Heart right ventricle (tissue), 16 donors: ENCODE measurements at regions not wholly inside any gene's neighbourhood (a gene's known extent, or its start where the extent isn't known, plus 50 kb on each side); places are given as distances from the start of the nearest gene placed in this dataset.

Source experiments
- ATAC-seq, 8 donors: fragments of 200-7000 bp; cut with Tn5 transposase; one replicate each; pipeline ENCODE4 v1.9.1; 2020; ENCODE audit warnings: mild to moderate bottlenecking in 8 of 8, moderate library complexity in 8 of 8, moderate number of reproducible peaks in 1 of 8
- DNase-seq, 2 donors: peaks; one replicate each; pipeline ENCODE4 v3.0.0-alpha.2; 2020
- H3K27ac ChIP-seq, 10 donors: fragments of 200-600 bp; sonication (generic) in 2 of 10; one replicate each; pipeline versions ENCODE4 v1.5.0 to v1.8.0; 2020 to 2022; ENCODE audit warnings: mild to moderate bottlenecking in 3 of 10
- H3K27me3 ChIP-seq, 7 donors: fragments of 200-600 bp; one replicate each; pipeline ENCODE4 v1.8.0; 2021 to 2022; ENCODE audit warnings: mild to moderate bottlenecking in 2 of 7
- H3K36me3 ChIP-seq, 9 donors: fragments of 200-600 bp; sonication (generic) in 1 of 9; one replicate each; pipeline versions ENCODE4 v1.5.0 to v1.8.0; 2020 to 2022; ENCODE audit warnings: mild to moderate bottlenecking in 2 of 9
- H3K4me1 ChIP-seq, 9 donors: fragments of 200-600 bp; sonication (generic) in 1 of 9; one replicate each; pipeline versions ENCODE4 v1.5.0 to v1.8.0; 2020 to 2022; ENCODE audit warnings: mild to moderate bottlenecking in 4 of 9
- H3K4me3 ChIP-seq, 10 donors: fragments of 200-600 bp; sonication (generic) in 2 of 10; one replicate each; pipeline versions ENCODE4 v1.5.0 to v1.8.0; 2020 to 2022; ENCODE audit warnings: mild to moderate bottlenecking in 7 of 10, moderate library complexity in 2 of 10
- H3K9me3 ChIP-seq, 11 donors: fragments of 200-600 bp in 10 of 11; sonication (generic) in 2 of 11; one replicate each; pipeline versions ENCODE4 v1.5.0 to v1.8.0; 2013 to 2022; ENCODE audit warnings: mild to moderate bottlenecking in 2 of 11, control low read depth in 1 of 11, moderate library complexity in 1 of 11
- WGBS, 2 donors: extraction: QIAGEN DNeasy Blood & Tissue Kit; methylation state at CpG; one replicate each; pipeline ENCODE4 v1.1.7; 2013; ENCODE audit warnings: inconsistent platforms in 1 of 2; 5-methylcytosine and 5-hydroxymethylcytosine counted together
- intact Hi-C, 10 donors: fragments of 100-400 bp; cut with DNase I; formaldehyde crosslinking; loops; one replicate each; pipeline versions ENCODE4 v1.11.1 to v1.14.2; 2022
- TF ChIP-seq, protein P1 (sequence below), 9 donors: fragments of 200-600 bp; sonication (generic) in 2 of 9; IDR thresholded peaks; one replicate each; pipeline versions ENCODE4 v1.5.0 to v1.8.0; 2021 to 2022; ENCODE audit warnings: antibody characterized with exemption in 9 of 9, mild to moderate bottlenecking in 5 of 9, moderate library complexity in 1 of 9
- donor health status: Arrhythmogenic right ventricular cardiomyopathy.
- donor health status: ischemic (EF 13 %, LVEDD 7.1; RV severe dilation, severe dysfunction).
- donor health status: healthy with polysubstance abuse.
- donor health status: DM: no; HTN: yes; CAD: no.
- donor health status: DM: no; HTN: no; CAD: no.
- donor health status: ischemic (EF 25% LVEDD 6.9; RV normal size, moderate dysfunction).
- donor health status: ischemic (EF 25% LVEDD 5.7; RV mildly dilated, moderate dysfunction).
- donor health status: healthy.
- donor health status: DM: yes; HTN: yes; CAD: no.
- donor health status: Ischemic cardiomyopathy.
- donor health status: ischemic (EF 35%, LVEDD 5.7; RV mildly dilated, moderate dysfunction).
- donor health status: nonischemic (EF 11% LVEDD 7.7; RV severe dilation, severe dysfunction).
- donor health status: DM: yes; HTN: yes; CAD: no.
- donor health status: PGD.
- donor health status: ischemic (EF 29% LVEDD 5.4; RV normal size, mild dysfunction).
- donor health status: nonischemic (EF 23%, LVEDD 6.1; RV moderate dilation, normal function).

DNA sequence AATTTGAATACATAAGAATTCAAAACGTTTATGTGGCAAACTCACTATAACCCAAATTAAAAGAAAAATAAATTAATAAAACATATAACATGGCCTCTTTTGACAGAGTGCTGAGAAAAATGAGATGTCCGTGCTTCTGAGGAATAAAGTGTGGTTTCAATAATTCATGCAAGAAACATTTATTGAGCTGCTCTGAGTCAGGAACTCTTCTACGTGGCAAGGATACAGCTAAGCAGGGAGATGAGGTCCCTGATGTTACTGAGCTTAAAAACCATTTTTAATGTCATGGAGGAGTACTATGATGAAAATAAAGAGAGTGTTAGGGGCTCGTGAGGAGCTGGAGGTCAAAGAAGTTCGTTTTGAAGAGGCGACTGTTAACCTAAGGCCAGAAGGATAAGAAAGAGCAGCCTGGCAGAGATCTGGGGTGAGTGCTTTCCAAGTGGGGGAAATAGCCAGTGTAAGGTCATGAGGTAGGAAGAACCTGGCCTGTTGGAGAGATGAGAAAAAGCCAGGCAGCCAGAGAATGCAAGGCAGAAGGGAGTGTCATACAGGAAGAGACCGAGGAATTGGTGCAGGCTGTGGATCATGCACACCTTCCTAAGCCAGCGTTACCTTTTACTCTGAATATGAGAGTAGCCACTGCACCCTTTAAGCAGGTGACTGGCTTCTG is 182.2 kb upstream of the DUSP10 start:
- H3K27ac ChIP-seq: no peak overlapping the region
- TF ChIP-seq, protein P1, sequence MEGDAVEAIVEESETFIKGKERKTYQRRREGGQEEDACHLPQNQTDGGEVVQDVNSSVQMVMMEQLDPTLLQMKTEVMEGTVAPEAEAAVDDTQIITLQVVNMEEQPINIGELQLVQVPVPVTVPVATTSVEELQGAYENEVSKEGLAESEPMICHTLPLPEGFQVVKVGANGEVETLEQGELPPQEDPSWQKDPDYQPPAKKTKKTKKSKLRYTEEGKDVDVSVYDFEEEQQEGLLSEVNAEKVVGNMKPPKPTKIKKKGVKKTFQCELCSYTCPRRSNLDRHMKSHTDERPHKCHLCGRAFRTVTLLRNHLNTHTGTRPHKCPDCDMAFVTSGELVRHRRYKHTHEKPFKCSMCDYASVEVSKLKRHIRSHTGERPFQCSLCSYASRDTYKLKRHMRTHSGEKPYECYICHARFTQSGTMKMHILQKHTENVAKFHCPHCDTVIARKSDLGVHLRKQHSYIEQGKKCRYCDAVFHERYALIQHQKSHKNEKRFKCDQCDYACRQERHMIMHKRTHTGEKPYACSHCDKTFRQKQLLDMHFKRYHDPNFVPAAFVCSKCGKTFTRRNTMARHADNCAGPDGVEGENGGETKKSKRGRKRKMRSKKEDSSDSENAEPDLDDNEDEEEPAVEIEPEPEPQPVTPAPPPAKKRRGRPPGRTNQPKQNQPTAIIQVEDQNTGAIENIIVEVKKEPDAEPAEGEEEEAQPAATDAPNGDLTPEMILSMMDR (IDR thresholded peaks at IDR 0.05): no peak
- no peaks in the 10 kb centered on the region for H3K36me3 ChIP-seq
- intact Hi-C loops: no loop called here
- no peaks in the 10 kb centered on the region for H3K4me1 ChIP-seq
- no peaks in the 10 kb centered on the region for H3K9me3 ChIP-seq
- DNase-seq (no peak), ATAC-seq (peak in 2 of 8 donors; percentile 37 to 57)
- H3K4me3 ChIP-seq: no peak overlapping the region
- peaks cover 0 to 3% (median 0%) of the 10 kb centered on the region in 7 donors for H3K27me3 ChIP-seq
- WGBS, 2 donors: 69 to 70% methylated on average over 8 of the region's 8 CpGs

DNA sequence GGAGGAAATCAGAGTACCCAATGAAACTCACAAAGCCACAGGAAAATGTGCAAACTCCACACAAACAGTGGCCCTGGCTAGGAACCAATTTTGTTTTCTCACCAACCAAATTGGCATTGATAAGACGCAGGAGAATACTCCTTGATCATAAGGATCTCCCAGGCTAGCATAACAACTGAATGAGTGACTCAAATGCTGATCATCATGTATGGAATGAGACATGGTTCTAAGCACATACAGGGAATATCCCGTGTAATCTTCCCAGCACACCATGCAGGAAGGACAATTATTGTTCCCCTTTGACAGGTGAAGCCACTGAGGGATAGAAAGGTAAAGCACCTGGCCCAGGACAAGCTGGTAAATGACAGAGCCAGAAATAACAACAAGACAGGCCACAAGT is 180.0 kb upstream of the DUSP10 start:
- intact Hi-C loops: no loop called here
- H3K4me3 ChIP-seq: no peak overlapping the region
- no peaks in the 10 kb centered on the region for H3K36me3 ChIP-seq
- H3K27ac ChIP-seq: no peak overlapping the region
- H3K4me1 ChIP-seq: no peaks in the 10 kb centered on the region
- WGBS, 2 donors: 84% methylated on average over 2 of the region's 2 CpGs
- no peaks in the 10 kb centered on the region for H3K27me3 ChIP-seq
- TF ChIP-seq, protein P1 (IDR thresholded peaks at IDR 0.05): no peak
- H3K9me3 ChIP-seq: no peaks in the 10 kb centered on the region
- DNase-seq: no peak
- ATAC-seq: no peak

DNA sequence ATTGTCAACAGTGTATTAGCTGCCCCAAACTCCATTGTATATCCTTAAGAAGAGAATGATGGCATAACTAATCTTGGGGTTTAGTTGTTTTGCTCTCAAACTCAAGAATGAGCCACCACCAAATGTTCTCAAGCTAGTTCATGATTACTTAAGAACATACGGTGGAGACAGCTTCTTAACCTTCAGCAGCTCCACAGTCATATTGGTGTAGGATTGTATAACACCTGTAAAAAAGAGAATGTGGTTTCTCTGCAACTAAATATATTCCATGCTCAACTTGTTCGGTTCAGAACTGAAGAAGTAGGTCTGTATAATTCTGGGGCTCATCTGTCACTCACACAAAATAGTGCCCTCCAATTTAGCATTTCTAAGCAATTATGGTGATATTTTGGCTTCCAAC is 177.9 kb upstream of the DUSP10 start:
- WGBS, 2 donors: 88 to 91% methylated on average over 2 of the region's 2 CpGs
- Histone ChIP-seq H3K4me3 (no peak overlapping the region), H3K36me3 (no peaks in the 10 kb centered on the region), H3K9me3 (no peaks in the 10 kb centered on the region), H3K27me3 (no peaks in the 10 kb centered on the region), H3K27ac (no peak overlapping the region), H3K4me1 (no peaks in the 10 kb centered on the region)
- TF ChIP-seq, protein P1 (IDR thresholded peaks at IDR 0.05): no peak
- DNase-seq: no peak
- intact Hi-C loops: no loop called here
- no peak for ATAC-seq

DNA sequence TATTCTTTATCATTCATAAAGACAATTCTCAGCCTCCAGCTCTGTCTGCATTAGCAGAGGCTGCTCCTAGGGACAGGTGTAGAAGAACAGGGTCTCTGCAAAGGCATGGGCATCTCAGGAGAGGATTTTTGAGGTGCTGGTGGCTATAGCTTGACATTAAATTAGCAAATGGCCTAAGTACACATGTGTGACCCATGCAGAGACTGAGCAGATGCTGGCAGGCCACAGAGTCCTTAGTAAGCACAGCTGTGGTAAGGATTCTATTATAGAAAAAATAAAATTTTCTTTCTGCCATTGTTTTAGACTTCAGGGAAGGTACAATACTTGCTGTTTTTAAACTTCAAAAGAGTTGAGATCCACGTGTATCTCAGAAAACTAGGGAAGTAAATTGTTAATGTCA is 177.5 kb upstream of the DUSP10 start:
- H3K36me3 ChIP-seq: no peaks in the 10 kb centered on the region
- DNase-seq (no peak), ATAC-seq (no peak)
- TF ChIP-seq, protein P1 (IDR thresholded peaks at IDR 0.05): no peak
- WGBS, 2 donors: 71 to 85% methylated on average over 1 of the region's 1 CpG
- no peak overlapping the region for H3K27ac ChIP-seq
- intact Hi-C loops: no loop called here
- no peaks in the 10 kb centered on the region for H3K9me3 ChIP-seq
- no peaks in the 10 kb centered on the region for H3K4me1 ChIP-seq
- H3K4me3 ChIP-seq: no peak overlapping the region
- H3K27me3 ChIP-seq: no peaks in the 10 kb centered on the region
